ENCODE measurements at regions not wholly inside any gene's neighbourhood (a gene's known extent, or its start where the extent isn't known, plus 50 kb on each side); places are given as distances from the start of the nearest gene placed in this dataset.

GRCh38 chr3:177995381-177996085 is 540.7 kb upstream of the KCNMB2 start:
- no peak overlapping the region for H3K27ac Mint-ChIP-seq
- no peak overlapping the region for H3K4me3 Mint-ChIP-seq
- peaks cover 7% of the 10 kb centered on the region for H3K9me3 Mint-ChIP-seq
- H3K36me3 Mint-ChIP-seq (ENCODE audit: low read depth): peaks cover 6% of the 10 kb centered on the region
- no peaks in the 10 kb centered on the region for H3K27me3 Mint-ChIP-seq (ENCODE audit: low read depth)
- H3K4me1 Mint-ChIP-seq (ENCODE audit: low read depth): peaks cover 6% of the 10 kb centered on the region

- H3K27ac Mint-ChIP-seq: peak overlapping the region; percentile 80
These were observed 534.5 kb upstream of the KCNMB2 start for GRCh38 chr3:178001670-178002101.

GRCh38 chr3:178002113-178002512 is 534.1 kb upstream of the KCNMB2 start:
- H3K27ac Mint-ChIP-seq: peak overlapping the region; percentile 80
- H3K4me3 Mint-ChIP-seq: peak overlapping the region; percentile 37
- no peaks in the 10 kb centered on the region for H3K27me3 Mint-ChIP-seq (ENCODE audit: low read depth)
- H3K4me1 Mint-ChIP-seq (ENCODE audit: low read depth): peaks cover 27% of the 10 kb centered on the region
- H3K36me3 Mint-ChIP-seq (ENCODE audit: low read depth): peaks cover 19% of the 10 kb centered on the region
- peaks cover 28% of the 10 kb centered on the region for H3K9me3 Mint-ChIP-seq

More at GRCh38 chr3:178001670-178002101, 534.5 kb upstream of the KCNMB2 start:
- peaks cover 28% of the 10 kb centered on the region for H3K9me3 Mint-ChIP-seq
- H3K4me3 Mint-ChIP-seq: peak overlapping the region; percentile 37
- H3K36me3 Mint-ChIP-seq (ENCODE audit: low read depth): peaks cover 19% of the 10 kb centered on the region
- H3K27me3 Mint-ChIP-seq (ENCODE audit: low read depth): no peaks in the 10 kb centered on the region
- H3K4me1 Mint-ChIP-seq (ENCODE audit: low read depth): peaks cover 27% of the 10 kb centered on the region

GRCh38 chr3:178003756-178004155 is 532.5 kb upstream of the KCNMB2 start:
- no peaks in the 10 kb centered on the region for H3K27me3 Mint-ChIP-seq (ENCODE audit: low read depth)
- H3K4me3 Mint-ChIP-seq: no peak overlapping the region
- peaks cover 19% of the 10 kb centered on the region for H3K36me3 Mint-ChIP-seq (ENCODE audit: low read depth)
- no peak overlapping the region for H3K27ac Mint-ChIP-seq
- peaks cover 28% of the 10 kb centered on the region for H3K9me3 Mint-ChIP-seq
- H3K4me1 Mint-ChIP-seq (ENCODE audit: low read depth): peaks cover 27% of the 10 kb centered on the region

GRCh38 chr3:178005961-178006360 is 530.3 kb upstream of the KCNMB2 start:
- peaks cover 22% of the 10 kb centered on the region for H3K9me3 Mint-ChIP-seq
- no peak overlapping the region for H3K4me3 Mint-ChIP-seq
- no peak overlapping the region for H3K27ac Mint-ChIP-seq
- H3K36me3 Mint-ChIP-seq (ENCODE audit: low read depth): peaks cover 13% of the 10 kb centered on the region
- peaks cover 27% of the 10 kb centered on the region for H3K4me1 Mint-ChIP-seq (ENCODE audit: low read depth)
- no peaks in the 10 kb centered on the region for H3K27me3 Mint-ChIP-seq (ENCODE audit: low read depth)

- no peaks in the 10 kb centered on the region for H3K9me3 Mint-ChIP-seq
- no peak overlapping the region for H3K4me3 Mint-ChIP-seq
- H3K4me1 Mint-ChIP-seq (ENCODE audit: low read depth): no peaks in the 10 kb centered on the region
- no peaks in the 10 kb centered on the region for H3K27me3 Mint-ChIP-seq (ENCODE audit: low read depth)
- no peak overlapping the region for H3K27ac Mint-ChIP-seq
- H3K36me3 Mint-ChIP-seq (ENCODE audit: low read depth): no peaks in the 10 kb centered on the region
These were observed 525.9 kb upstream of the KCNMB2 start for GRCh38 chr3:178010306-178010705.

GRCh38 chr3:178019645-178020044 is 516.6 kb upstream of the KCNMB2 start:
- no peak overlapping the region for H3K27ac Mint-ChIP-seq
- no peaks in the 10 kb centered on the region for H3K36me3 Mint-ChIP-seq (ENCODE audit: low read depth)
- no peaks in the 10 kb centered on the region for H3K4me1 Mint-ChIP-seq (ENCODE audit: low read depth)
- peaks cover 4% of the 10 kb centered on the region for H3K9me3 Mint-ChIP-seq
- H3K4me3 Mint-ChIP-seq: no peak overlapping the region
- H3K27me3 Mint-ChIP-seq (ENCODE audit: low read depth): no peaks in the 10 kb centered on the region

- H3K27ac Mint-ChIP-seq: no peak overlapping the region
- H3K4me1 Mint-ChIP-seq (ENCODE audit: low read depth): no peaks in the 10 kb centered on the region
- H3K9me3 Mint-ChIP-seq: no peaks in the 10 kb centered on the region
- H3K4me3 Mint-ChIP-seq: no peak overlapping the region
- H3K36me3 Mint-ChIP-seq (ENCODE audit: low read depth): no peaks in the 10 kb centered on the region
- H3K27me3 Mint-ChIP-seq (ENCODE audit: low read depth): no peaks in the 10 kb centered on the region
These were observed 513.6 kb upstream of the KCNMB2 start for GRCh38 chr3:178022599-178022998.

- H3K4me1 Mint-ChIP-seq (ENCODE audit: low read depth): no peaks in the 10 kb centered on the region
- H3K36me3 Mint-ChIP-seq (ENCODE audit: low read depth): no peaks in the 10 kb centered on the region
- no peak overlapping the region for H3K4me3 Mint-ChIP-seq
- H3K27ac Mint-ChIP-seq: no peak overlapping the region
- H3K9me3 Mint-ChIP-seq: no peaks in the 10 kb centered on the region
- H3K27me3 Mint-ChIP-seq (ENCODE audit: low read depth): no peaks in the 10 kb centered on the region
These were observed 507.3 kb upstream of the KCNMB2 start for GRCh38 chr3:178028933-178029332.

GRCh38 chr3:178036451-178037144 is 499.6 kb upstream of the KCNMB2 start:
- no peaks in the 10 kb centered on the region for H3K36me3 Mint-ChIP-seq (ENCODE audit: low read depth)
- no peak overlapping the region for H3K27ac Mint-ChIP-seq
- H3K4me3 Mint-ChIP-seq: no peak overlapping the region
- H3K4me1 Mint-ChIP-seq (ENCODE audit: low read depth): no peaks in the 10 kb centered on the region
- H3K9me3 Mint-ChIP-seq: no peaks in the 10 kb centered on the region
- no peaks in the 10 kb centered on the region for H3K27me3 Mint-ChIP-seq (ENCODE audit: low read depth)

GRCh38 chr3:178041931-178042330 is 494.3 kb upstream of the KCNMB2 start:
- H3K9me3 Mint-ChIP-seq: no peaks in the 10 kb centered on the region
- H3K4me3 Mint-ChIP-seq: no peak overlapping the region
- no peak overlapping the region for H3K27ac Mint-ChIP-seq
- H3K36me3 Mint-ChIP-seq (ENCODE audit: low read depth): no peaks in the 10 kb centered on the region
- H3K27me3 Mint-ChIP-seq (ENCODE audit: low read depth): no peaks in the 10 kb centered on the region
- no peaks in the 10 kb centered on the region for H3K4me1 Mint-ChIP-seq (ENCODE audit: low read depth)

- no peak overlapping the region for H3K27ac Mint-ChIP-seq
- no peak overlapping the region for H3K4me3 Mint-ChIP-seq
- no peaks in the 10 kb centered on the region for H3K9me3 Mint-ChIP-seq
- no peaks in the 10 kb centered on the region for H3K4me1 Mint-ChIP-seq (ENCODE audit: low read depth)
- no peaks in the 10 kb centered on the region for H3K27me3 Mint-ChIP-seq (ENCODE audit: low read depth)
- H3K36me3 Mint-ChIP-seq (ENCODE audit: low read depth): no peaks in the 10 kb centered on the region
These were observed 493.9 kb upstream of the KCNMB2 start for GRCh38 chr3:178042376-178042775.

- Mint-ChIP-seq H3K27me3 (ENCODE audit: low read depth) (no peaks in the 10 kb centered on the region), H3K4me3 (no peak overlapping the region), H3K9me3 (no peaks in the 10 kb centered on the region), H3K4me1 (ENCODE audit: low read depth) (no peaks in the 10 kb centered on the region), H3K36me3 (ENCODE audit: low read depth) (no peaks in the 10 kb centered on the region), H3K27ac (no peak overlapping the region)
These were observed 493.2 kb upstream of the KCNMB2 start for GRCh38 chr3:178043084-178043483.

- H3K4me3 Mint-ChIP-seq: no peak overlapping the region
- no peaks in the 10 kb centered on the region for H3K27me3 Mint-ChIP-seq (ENCODE audit: low read depth)
- no peaks in the 10 kb centered on the region for H3K36me3 Mint-ChIP-seq (ENCODE audit: low read depth)
- H3K27ac Mint-ChIP-seq: no peak overlapping the region
- H3K4me1 Mint-ChIP-seq (ENCODE audit: low read depth): no peaks in the 10 kb centered on the region
- H3K9me3 Mint-ChIP-seq: no peaks in the 10 kb centered on the region
These were observed 491.9 kb upstream of the KCNMB2 start for GRCh38 chr3:178044320-178044719.

GRCh38 chr3:178047496-178047895 is 488.7 kb upstream of the KCNMB2 start:
- H3K27ac Mint-ChIP-seq: no peak overlapping the region
- H3K36me3 Mint-ChIP-seq (ENCODE audit: low read depth): no peaks in the 10 kb centered on the region
- no peaks in the 10 kb centered on the region for H3K27me3 Mint-ChIP-seq (ENCODE audit: low read depth)
- no peak overlapping the region for H3K4me3 Mint-ChIP-seq
- H3K9me3 Mint-ChIP-seq: no peaks in the 10 kb centered on the region
- H3K4me1 Mint-ChIP-seq (ENCODE audit: low read depth): no peaks in the 10 kb centered on the region
